SK-N-SH (cell line): ENCODE measurements at regions not wholly inside any gene's neighbourhood (a gene's known extent, or its start where the extent isn't known, plus 50 kb on each side); places are given as distances from the start of the nearest gene placed in this dataset.

ENCODE experiments used
- CTCF ChIA-PET: fragments of 300-600, 350-600 bp; formaldehyde crosslinking; extraction: SDS; loops from one replicate; lab custom pipeline; 2021; lab: Yijun Ruan, JAX
- POLR2A ChIA-PET: fragments of 350-600 bp; sonication (Branson Sonifier 250); formaldehyde crosslinking; extraction: SDS; loops from one replicate; lab custom pipeline; 2020; ENCODE audit warnings: antibody characterized with exemption, inconsistent platforms; lab: Yijun Ruan, JAX
- DNase-seq: peaks from one replicate; pipeline ENCODE4 v3.0.0; 2012
- H2AFZ ChIP-seq: fragments of 200-600 bp; sonication (generic); 2 replicates; pipeline ENCODE4 v1.8.1; 2016; ENCODE audit warnings: antibody characterized with exemption, mild to moderate bottlenecking, low read depth
- H3F3A ChIP-seq: fragments of 200-600 bp; sonication (generic); replicated peaks from 2 replicates; pipeline ENCODE3; 2016; ENCODE audit warnings: antibody characterized with exemption, mild to moderate bottlenecking; ENCODE audit not compliant: insufficient read depth
- H3K27ac ChIP-seq, 2 experiments: fragments of 200-500 bp in 1 of 2; fragments of 200-600 bp in 1 of 2; sonication (Bioruptor generic) in 1 of 2; sonication (generic), shearing (Covaris generic) in 1 of 2; 2 replicates each; pipeline versions ENCODE4 v1.5.1 to v1.6.1; 2014 to 2016; ENCODE audit warnings: low read depth in 2 of 2, inconsistent platforms in 1 of 2, low read length in 1 of 2, mild to moderate bottlenecking in 1 of 2, mixed read lengths in 1 of 2
- H3K27me3 ChIP-seq: fragments of 200-600 bp; sonication (generic), shearing (Covaris generic); 2 replicates; pipeline ENCODE4 v1.6.1; 2016; ENCODE audit warnings: mixed run types; ENCODE audit not compliant: insufficient read depth
- H3K36me3 ChIP-seq, 2 experiments: fragments of 200-500 bp in 1 of 2; fragments of 200-600 bp in 1 of 2; sonication (Bioruptor generic) in 1 of 2; sonication (generic) in 1 of 2; replicated peaks in 1 of 2; 2 replicates each; pipeline versions ENCODE3 to v1.5.1; 2014 to 2016; ENCODE audit warnings: low read length in 1 of 2, mild to moderate bottlenecking in 1 of 2; ENCODE audit not compliant: insufficient read depth in 2 of 2, control insufficient read depth in 1 of 2
- H3K4me1 ChIP-seq, 2 experiments: fragments of 200-500 bp in 1 of 2; fragments of 200-600 bp in 1 of 2; sonication (Bioruptor generic) in 1 of 2; sonication (generic), shearing (Covaris generic) in 1 of 2; 2 replicates each; pipeline versions ENCODE4 v1.5.1 to v1.6.1; 2014 to 2016; ENCODE audit warnings: low read depth in 1 of 2, low read length in 1 of 2, mixed run types in 1 of 2; ENCODE audit not compliant: insufficient read depth in 2 of 2, control insufficient read depth in 1 of 2
- H3K4me2 ChIP-seq: fragments of 200-600 bp; sonication (generic), shearing (Covaris generic); 2 replicates; pipeline ENCODE4 v1.6.1; 2017; ENCODE audit warnings: mixed run types
- H3K4me3 ChIP-seq, 2 experiments: fragments of 200-500 bp in 1 of 2; fragments of 200-600 bp in 1 of 2; sonication (Bioruptor generic) in 1 of 2; sonication (generic), shearing (Covaris generic) in 1 of 2; 2 replicates each; pipeline versions ENCODE4 v1.5.1 to v1.8.1; 2014 to 2016; ENCODE audit warnings: low read depth in 2 of 2, inconsistent platforms in 1 of 2, low read length in 1 of 2, mild to moderate bottlenecking in 1 of 2, mixed read lengths in 1 of 2, moderate library complexity in 1 of 2
- H3K79me2 ChIP-seq: fragments of 200-600 bp; sonication (generic); 2 replicates; pipeline ENCODE4 v1.8.1; 2017; ENCODE audit warnings: mild to moderate bottlenecking; ENCODE audit not compliant: insufficient read depth
- H3K9ac ChIP-seq: fragments of 200-600 bp; sonication (generic); 2 replicates; pipeline ENCODE4 v1.6.1; 2017; ENCODE audit warnings: mixed run types
- H3K9me2 ChIP-seq: fragments of 200-600 bp; sonication (generic); 2 replicates; pipeline ENCODE4 v1.6.1; 2017; ENCODE audit warnings: mixed run types
- H3K9me3 ChIP-seq: fragments of 200-600 bp; sonication (generic); 2 replicates; pipeline ENCODE4 v1.6.1; 2017; ENCODE audit warnings: mixed run types, mild to moderate bottlenecking, moderate library complexity
- H4K20me1 ChIP-seq: fragments of 200-600 bp; sonication (generic); 2 replicates; pipeline ENCODE4 v1.6.1; 2017; ENCODE audit warnings: mild to moderate bottlenecking, mixed run types; ENCODE audit not compliant: insufficient read depth
- ELF1 ChIP-seq: IDR thresholded peaks from 2 replicates; pipeline ENCODE4 v1.4.0; 2012
- EP300 ChIP-seq, 2 experiments: IDR thresholded peaks; 2 replicates each; pipeline versions ENCODE4 v1.4.0 to v1.6.1; 2012; ENCODE audit warnings: borderline replicate concordance in 1 of 2, low read depth in 1 of 2, low read length in 1 of 2
- EZH2phosphoT487 ChIP-seq: fragments of 200-600 bp; sonication (generic); IDR thresholded peaks from 2 replicates; pipeline ENCODE4 v1.6.1; 2017; ENCODE audit warnings: low read depth, mixed run types, mild to moderate bottlenecking, antibody characterized with exemption, moderate library complexity, borderline replicate concordance
- NFIC ChIP-seq: IDR thresholded peaks from 2 replicates; pipeline ENCODE4 v1.4.0; 2012; ENCODE audit warnings: borderline replicate concordance
- PBX3 ChIP-seq: IDR thresholded peaks from 2 replicates; pipeline ENCODE4; 2012
- POLR2AphosphoS5 ChIP-seq: IDR thresholded peaks from 2 replicates; pipeline ENCODE4 v1.6.1; 2012; ENCODE audit warnings: low read depth, low read length
- RFX5 ChIP-seq: IDR thresholded peaks from 2 replicates; pipeline ENCODE4 v1.6.1; 2012; ENCODE audit warnings: mild to moderate bottlenecking, improper control_type of control experiment, low read length
- TAF1 ChIP-seq: IDR thresholded peaks from 2 replicates; pipeline ENCODE4 v1.6.1; 2012; ENCODE audit warnings: low read depth, mild to moderate bottlenecking, low read length, moderate library complexity, borderline replicate concordance
- TEAD4 ChIP-seq: IDR thresholded peaks from 2 replicates; pipeline ENCODE4 v1.4.0; 2012; ENCODE audit warnings: mild to moderate bottlenecking, borderline replicate concordance; ENCODE audit not compliant: insufficient read depth
- USF1 ChIP-seq: IDR thresholded peaks from 2 replicates; pipeline ENCODE4 v1.4.0; 2012; ENCODE audit warnings: low read depth, borderline replicate concordance
- YY1 ChIP-seq: IDR thresholded peaks from 2 replicates; pipeline ENCODE4 v1.4.0; 2012; ENCODE audit warnings: low read depth, mild to moderate bottlenecking
- WGBS: methylation state at CpG from one replicate; pipeline ENCODE4 v1.1.6; 2017; ENCODE audit warnings: low lambda C conversion rate; 5-methylcytosine and 5-hydroxymethylcytosine counted together

- TF ChIP-seq USF1, result no peak
- TF ChIP-seq PBX3, result no peak
- TF ChIP-seq EZH2phosphoT487, result no peak
- no peak for TF ChIP-seq YY1
- TF ChIP-seq RFX5, result no peak
- no peak for TF ChIP-seq EP300 (IDR thresholded peaks at IDR 0.05; ENCODE audit: borderline replicate concordance in 1 of 2, low read depth in 1 of 2, low read length in 1 of 2)
- no peak for TF ChIP-seq POLR2AphosphoS5
Measured at GRCh38 chr16:64648282-64648681, 473.6 kb downstream of the CDH11 start (continued).

GRCh38 chr16:64641343-64641742 is 480.5 kb downstream of the CDH11 start:
- Histone ChIP-seq H3K9me3 (peaks cover 10% of the 10 kb centered on the region; the same call in 1 of the 2 replicates), H3K27ac (no peak overlapping the region), H4K20me1 (no peaks in the 10 kb centered on the region), H3K27me3 (no peaks in the 10 kb centered on the region), H2AFZ (no peak overlapping the region), H3K36me3 (peaks cover 0 to 6% of the 10 kb centered on the region in 2 experiments), H3K4me2 (no peak overlapping the region), H3K9ac (no peak overlapping the region), H3F3A (no peaks in the 10 kb centered on the region), H3K4me3 (no peak overlapping the region), H3K79me2 (no peaks in the 10 kb centered on the region), H3K9me2 (no peaks in the 10 kb centered on the region), H3K4me1 (no peaks in the 10 kb centered on the region)
- ChIA-PET CTCF (no interaction called here), POLR2A (no interaction called here)
- no peak for DNase-seq
- no peak for TF ChIP-seq NFIC
- WGBS, result 86% methylated on average over 3 of the region's 3 CpGs

- no peaks in the 10 kb centered on the region for H3K27me3 ChIP-seq
- H3K9me3 ChIP-seq, result peaks cover 10% of the 10 kb centered on the region; the same call in 1 of the 2 replicates
- no peak overlapping the region for H3K27ac ChIP-seq
- no peak overlapping the region for H2AFZ ChIP-seq
- H3K9me2 ChIP-seq, result no peaks in the 10 kb centered on the region
- no peaks in the 10 kb centered on the region; a peak in 1 of 4 replicates for H3K4me1 ChIP-seq
- ChIA-PET POLR2A (no interaction called here), CTCF (interaction anchor here (1.1 kb wide), 1 partner anchor 12 kb away, joined by 4 read pairs; no protein-coding TSS in a partner anchor)
- TF ChIP-seq TAF1, result no peak
- no peak for TF ChIP-seq ELF1
- no peak for TF ChIP-seq TEAD4
- DNase-seq, result no peak
- no peaks in the 10 kb centered on the region for H4K20me1 ChIP-seq
- H3K79me2 ChIP-seq, result no peaks in the 10 kb centered on the region
- H3K36me3 ChIP-seq, result peaks cover 0 to 6% of the 10 kb centered on the region in 2 experiments
- 90% methylated on average over 2 of the region's 2 CpGs for WGBS
- no peak overlapping the region for H3K9ac ChIP-seq
- H3K4me2 ChIP-seq, result no peak overlapping the region
- H3K4me3 ChIP-seq, result no peak overlapping the region
- no peaks in the 10 kb centered on the region for H3F3A ChIP-seq
Measured at GRCh38 chr16:64638766-64639165, 483.1 kb downstream of the CDH11 start.
